Gastroesophageal sphincter (tissue), 3 donors: ENCODE measurements at regions not wholly inside any gene's neighbourhood (a gene's known extent, or its start where the extent isn't known, plus 50 kb on each side); places are given as distances from the start of the nearest gene placed in this dataset.

Experiments
- CTCF ChIP-seq, 4 experiments: fragments of 200-600 bp in 2 of 4; fragments of 450-650 bp in 2 of 4; sonication (generic) in 1 of 4; IDR thresholded peaks; one replicate each; pipeline ENCODE4 v1.5.1; 2017 to 2019; ENCODE audit warnings: antibody characterized with exemption in 4 of 4, mild to moderate bottlenecking in 2 of 4, moderate library complexity in 2 of 4
- POLR2A ChIP-seq, 2 donors: fragments of 450-650 bp; IDR thresholded peaks; one replicate each; pipeline ENCODE4 v1.6.1; 2017; ENCODE audit warnings: antibody characterized with exemption in 2 of 2, mild to moderate bottlenecking in 2 of 2, moderate library complexity in 1 of 2
- POLR2AphosphoS5 ChIP-seq: sonication (generic); formaldehyde crosslinking; IDR thresholded peaks from one replicate; pipeline ENCODE4 v1.6.1; 2017; ENCODE audit warnings: antibody characterized with exemption

- TF ChIP-seq POLR2A (IDR thresholded peaks at IDR 0.05) (no peak), CTCF (IDR thresholded peaks at IDR 0.05) (no peak), POLR2AphosphoS5 (no peak)
These were observed 134.9 kb upstream of the NDUFV2 start for GRCh38 chr18:8967573-8967972.
